ENCODE measurements at regions not wholly inside any gene's neighbourhood (a gene's known extent, or its start where the extent isn't known, plus 50 kb on each side); places are given as distances from the start of the nearest gene placed in this dataset.

DNA sequence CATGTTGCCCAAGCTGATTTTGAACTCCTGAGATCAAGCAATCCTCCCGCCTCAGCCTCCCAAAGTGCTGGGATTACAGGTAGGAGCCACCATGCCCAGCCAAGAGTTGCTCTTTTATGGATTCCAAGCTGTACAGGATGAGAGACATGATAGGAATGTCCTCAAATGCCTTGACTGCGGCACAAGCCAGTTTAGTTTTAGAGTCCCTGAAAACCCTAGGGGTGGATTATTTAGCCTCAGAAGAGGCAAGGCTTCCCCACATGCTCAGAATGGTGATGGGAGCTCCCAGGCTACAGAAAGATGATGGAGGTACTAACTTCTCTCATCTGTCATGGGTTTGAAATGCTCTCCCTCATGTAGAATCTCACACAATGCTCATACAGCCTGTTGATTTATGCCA lies 192.1 kb upstream of the ADRA1D start:
- Histone ChIP-seq H3K36me3 (ENCODE audit: insufficient read depth, low read length) (no peaks in the 10 kb centered on the region), H2AFZ (ENCODE audit: low read length) (no peak overlapping the region), H3K27ac (ENCODE audit: low read depth, low read length, poor library complexity, severe bottlenecking) (no peak overlapping the region), H4K20me1 (ENCODE audit: insufficient read depth, low read length) (no peaks in the 10 kb centered on the region), H3K4me2 (ENCODE audit: low read length) (no peak overlapping the region), H3K4me3 (ENCODE audit: low read depth, low read length, poor library complexity, severe bottlenecking) (no peak overlapping the region), H3K4me1 (ENCODE audit: insufficient read depth, low read length, poor library complexity, severe bottlenecking) (no peaks in the 10 kb centered on the region), H3K79me2 (ENCODE audit: insufficient read depth, low read depth, low read length) (no peaks in the 10 kb centered on the region), H3K9me2 (ENCODE audit: insufficient read depth, low read length) (no peaks in the 10 kb centered on the region), H3K9me3 (ENCODE audit: low read length) (no peaks in the 10 kb centered on the region)
- POLR2A ChIA-PET, result no interaction called here
- TF ChIP-seq, protein P1, sequence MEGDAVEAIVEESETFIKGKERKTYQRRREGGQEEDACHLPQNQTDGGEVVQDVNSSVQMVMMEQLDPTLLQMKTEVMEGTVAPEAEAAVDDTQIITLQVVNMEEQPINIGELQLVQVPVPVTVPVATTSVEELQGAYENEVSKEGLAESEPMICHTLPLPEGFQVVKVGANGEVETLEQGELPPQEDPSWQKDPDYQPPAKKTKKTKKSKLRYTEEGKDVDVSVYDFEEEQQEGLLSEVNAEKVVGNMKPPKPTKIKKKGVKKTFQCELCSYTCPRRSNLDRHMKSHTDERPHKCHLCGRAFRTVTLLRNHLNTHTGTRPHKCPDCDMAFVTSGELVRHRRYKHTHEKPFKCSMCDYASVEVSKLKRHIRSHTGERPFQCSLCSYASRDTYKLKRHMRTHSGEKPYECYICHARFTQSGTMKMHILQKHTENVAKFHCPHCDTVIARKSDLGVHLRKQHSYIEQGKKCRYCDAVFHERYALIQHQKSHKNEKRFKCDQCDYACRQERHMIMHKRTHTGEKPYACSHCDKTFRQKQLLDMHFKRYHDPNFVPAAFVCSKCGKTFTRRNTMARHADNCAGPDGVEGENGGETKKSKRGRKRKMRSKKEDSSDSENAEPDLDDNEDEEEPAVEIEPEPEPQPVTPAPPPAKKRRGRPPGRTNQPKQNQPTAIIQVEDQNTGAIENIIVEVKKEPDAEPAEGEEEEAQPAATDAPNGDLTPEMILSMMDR (conservative IDR thresholded peaks at IDR 0.05; ENCODE audit: low read length), result no peak
- no peak for TF ChIP-seq EZH2phosphoT487 (IDR thresholded peaks at IDR 0.05; ENCODE audit: borderline replicate concordance, low read depth, low read length)
- no TSS peak for BruUV-seq (replicated peaks)
- DNase-seq (ENCODE audit: low spot score), result no peak
- CTCF ChIA-PET (ENCODE audit: unreplicated experiment), result no interaction called here
- intact Hi-C loops (cut with micrococcal nuclease; ENCODE audit: unreplicated experiment), result no loop called here

DNA sequence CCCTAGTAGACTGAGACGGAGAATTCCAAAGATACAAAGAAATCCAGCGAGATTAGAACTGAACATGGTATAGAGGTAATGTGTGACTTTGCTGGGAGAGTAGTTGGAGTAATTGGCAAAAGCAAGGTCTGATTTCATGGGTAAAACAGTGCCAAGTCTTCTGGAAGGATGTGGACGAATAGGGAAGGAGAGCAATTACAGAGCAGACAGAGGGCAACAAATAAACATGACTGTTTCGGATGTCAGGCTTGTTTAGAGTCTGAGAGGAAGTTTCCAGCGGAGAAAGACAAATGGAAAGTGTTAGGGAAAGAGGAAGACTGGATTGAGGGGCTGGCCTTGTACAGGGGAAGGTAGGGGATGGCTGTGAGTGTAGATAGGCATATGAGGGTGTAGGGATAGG lies 190.4 kb upstream of the ADRA1D start:
- TF ChIP-seq EZH2phosphoT487 (IDR thresholded peaks at IDR 0.05; ENCODE audit: borderline replicate concordance, low read depth, low read length), result no peak
- TF ChIP-seq, protein P1 (conservative IDR thresholded peaks at IDR 0.05; ENCODE audit: low read length), result no peak
- Histone ChIP-seq H3K27ac (ENCODE audit: low read depth, low read length, poor library complexity, severe bottlenecking) (no peak overlapping the region), H3K9me3 (ENCODE audit: low read length) (no peaks in the 10 kb centered on the region), H3K36me3 (ENCODE audit: insufficient read depth, low read length) (no peaks in the 10 kb centered on the region), H3K4me2 (ENCODE audit: low read length) (no peak overlapping the region), H3K79me2 (ENCODE audit: insufficient read depth, low read depth, low read length) (no peaks in the 10 kb centered on the region), H3K9me2 (ENCODE audit: insufficient read depth, low read length) (no peaks in the 10 kb centered on the region), H3K4me3 (ENCODE audit: low read depth, low read length, poor library complexity, severe bottlenecking) (no peak overlapping the region), H3K4me1 (ENCODE audit: insufficient read depth, low read length, poor library complexity, severe bottlenecking) (no peaks in the 10 kb centered on the region), H2AFZ (ENCODE audit: low read length) (no peak overlapping the region), H4K20me1 (ENCODE audit: insufficient read depth, low read length) (no peaks in the 10 kb centered on the region)
- ChIA-PET POLR2A (no interaction called here), CTCF (ENCODE audit: unreplicated experiment) (no interaction called here)
- intact Hi-C loops (cut with micrococcal nuclease; ENCODE audit: unreplicated experiment), result no loop called here
- BruUV-seq (replicated peaks), result no TSS peak
- DNase-seq (ENCODE audit: low spot score), result no peak

DNA sequence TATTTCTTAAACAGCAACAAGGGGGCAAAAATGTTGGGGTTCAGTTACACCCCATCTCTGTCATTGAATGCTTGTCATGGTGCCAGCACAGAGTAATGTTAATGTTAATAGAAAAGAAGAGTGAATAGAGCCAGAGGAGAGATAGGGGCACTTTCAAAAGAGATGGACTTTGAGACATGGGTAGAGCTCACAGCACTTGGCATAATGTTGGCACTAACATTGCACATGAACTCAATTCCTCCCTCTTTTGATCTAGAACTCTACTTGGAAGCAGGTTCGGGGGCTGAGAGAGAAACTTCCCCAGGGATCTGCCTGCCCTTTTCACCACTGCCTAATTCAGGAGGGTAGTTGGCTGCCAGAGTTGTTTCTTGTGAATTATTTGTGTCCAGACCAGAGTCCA lies 188.0 kb upstream of the ADRA1D start:
- ChIA-PET CTCF (ENCODE audit: unreplicated experiment) (no interaction called here), POLR2A (no interaction called here)

More for the DNA sequence above, 188.0 kb upstream of the ADRA1D start:
- H3K36me3 ChIP-seq (ENCODE audit: insufficient read depth, low read length), result no peaks in the 10 kb centered on the region
- H2AFZ ChIP-seq (ENCODE audit: low read length), result no peak overlapping the region
- H4K20me1 ChIP-seq (ENCODE audit: insufficient read depth, low read length), result no peaks in the 10 kb centered on the region
- H3K4me3 ChIP-seq (ENCODE audit: low read depth, low read length, poor library complexity, severe bottlenecking), result no peak overlapping the region
- no peak overlapping the region for H3K27ac ChIP-seq (ENCODE audit: low read depth, low read length, poor library complexity, severe bottlenecking)
- DNase-seq (ENCODE audit: low spot score), result no peak
- TF ChIP-seq, protein P1 (conservative IDR thresholded peaks at IDR 0.05; ENCODE audit: low read length), result no peak
- TF ChIP-seq EZH2phosphoT487 (IDR thresholded peaks at IDR 0.05; ENCODE audit: borderline replicate concordance, low read depth, low read length), result no peak
- no peaks in the 10 kb centered on the region for H3K4me1 ChIP-seq (ENCODE audit: insufficient read depth, low read length, poor library complexity, severe bottlenecking)
- intact Hi-C loops (cut with micrococcal nuclease; ENCODE audit: unreplicated experiment), result no loop called here
- no peaks in the 10 kb centered on the region for H3K9me3 ChIP-seq (ENCODE audit: low read length)
- H3K4me2 ChIP-seq (ENCODE audit: low read length), result no peak overlapping the region
- no peaks in the 10 kb centered on the region for H3K9me2 ChIP-seq (ENCODE audit: insufficient read depth, low read length)
- no peaks in the 10 kb centered on the region for H3K79me2 ChIP-seq (ENCODE audit: insufficient read depth, low read depth, low read length)
- no TSS peak for BruUV-seq (replicated peaks)
